C4-2B (cell line): ENCODE measurements at regions not wholly inside any gene's neighbourhood (a gene's known extent, or its start where the extent isn't known, plus 50 kb on each side); places are given as distances from the start of the nearest gene placed in this dataset.
"Not testable (repeated sequence)": the region's sequence is repeated elsewhere in the genome, so short reads cannot be mapped to it uniquely, and the experiment has no call there.

Experiments used
- CTCF ChIP-seq: fragments of 450-650 bp; conservative IDR thresholded peaks from 2 replicates; pipeline ENCODE4 v1.5.1; 2017; ENCODE audit warnings: mild to moderate bottlenecking
- ZFX ChIP-seq: fragments of 450-650 bp; IDR thresholded peaks from 2 replicates; pipeline ENCODE4 v1.6.1; 2017

DNA sequence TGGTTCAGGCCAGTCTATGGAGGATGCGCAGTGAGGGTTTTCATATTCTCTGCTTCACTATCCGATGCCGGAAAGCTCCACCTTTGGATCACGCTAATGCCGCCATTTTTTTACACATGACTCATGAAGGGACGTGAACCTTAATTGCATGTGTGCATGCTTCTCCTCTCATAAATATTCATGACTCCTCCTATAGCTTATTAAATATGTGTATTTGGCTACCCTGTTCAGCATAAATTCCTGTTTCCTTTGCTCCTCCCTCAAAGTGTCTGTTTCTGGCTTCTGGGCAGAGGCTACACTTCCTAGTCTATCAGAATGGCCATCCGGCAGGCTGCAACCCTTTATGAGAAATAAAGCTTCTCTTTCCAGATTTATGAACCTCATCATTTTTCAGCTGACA is 1890.8 kb downstream of the KHDRBS2 start:
- not testable (repeated sequence) for TF ChIP-seq CTCF, ZFX
